H9 (cell line): ENCODE measurements at regions not wholly inside any gene's neighbourhood (a gene's known extent, or its start where the extent isn't known, plus 50 kb on each side); places are given as distances from the start of the nearest gene placed in this dataset.

ENCODE experiments used
- DNase-seq: peaks from one replicate; pipeline ENCODE4 v3.0.0-alpha.2; 2017
- H2AFZ ChIP-seq: one replicate; pipeline ENCODE4 v1.6.1; 2013; ENCODE audit warnings: mild to moderate bottlenecking, low read length, control low read depth, moderate library complexity
- H2AK5ac ChIP-seq: 2 replicates; pipeline ENCODE4 v1.6.1; 2013; ENCODE audit warnings: low read length, control low read depth, mixed read lengths; ENCODE audit not compliant: insufficient read length
- H2BK120ac ChIP-seq: one replicate; pipeline ENCODE4 v1.6.1; 2013; ENCODE audit warnings: low read depth, mild to moderate bottlenecking, low read length, control low read depth, inconsistent platforms; ENCODE audit not compliant: poor library complexity, severe bottlenecking
- H2BK12ac ChIP-seq: 2 replicates; pipeline ENCODE4 v1.6.1; 2013; ENCODE audit warnings: low read length, control low read depth, mixed read lengths, low read depth; ENCODE audit not compliant: insufficient read length
- H2BK15ac ChIP-seq: 2 replicates; pipeline ENCODE4 v1.6.1; 2013; ENCODE audit warnings: low read depth, low read length, control low read depth
- H2BK20ac ChIP-seq: one replicate; pipeline ENCODE4 v1.6.1; 2013; ENCODE audit warnings: low read depth, mild to moderate bottlenecking, low read length, control low read depth, inconsistent platforms; ENCODE audit not compliant: poor library complexity, severe bottlenecking
- H2BK5ac ChIP-seq: 2 replicates; pipeline ENCODE4 v1.6.1; 2013; ENCODE audit warnings: low read length, control low read depth, mixed read lengths; ENCODE audit not compliant: insufficient read length
- H3K14ac ChIP-seq: 2 replicates; pipeline ENCODE4 v1.6.1; 2013; ENCODE audit warnings: low read length, control low read depth; ENCODE audit not compliant: insufficient read depth
- H3K18ac ChIP-seq: 2 replicates; pipeline ENCODE4 v1.6.1; 2013; ENCODE audit warnings: low read depth, mild to moderate bottlenecking, mixed read lengths, low read length, control low read depth; ENCODE audit not compliant: insufficient read length
- H3K23ac ChIP-seq: 2 replicates; pipeline ENCODE4 v1.6.1; 2013; ENCODE audit warnings: low read length, control low read depth, mixed read lengths, low read depth; ENCODE audit not compliant: insufficient read length
- H3K23me2 ChIP-seq: 2 replicates; pipeline ENCODE4 v1.6.1; 2013; ENCODE audit warnings: low read depth, mild to moderate bottlenecking, mixed read lengths, low read length, control low read depth; ENCODE audit not compliant: insufficient read length, poor library complexity, severe bottlenecking
- H3K27ac ChIP-seq: 2 replicates; pipeline ENCODE4 v1.5.1; 2013; ENCODE audit warnings: low read length, control low read depth, mixed read lengths, low read depth; ENCODE audit not compliant: insufficient read length
- H3K27me3 ChIP-seq: 2 replicates; pipeline ENCODE4 v1.6.1; 2013; ENCODE audit warnings: low read length, control low read depth, inconsistent platforms; ENCODE audit not compliant: insufficient read depth
- H3K4ac ChIP-seq: 2 replicates; pipeline ENCODE4 v1.6.1; 2013; ENCODE audit warnings: low read depth, mild to moderate bottlenecking, control low read depth, inconsistent platforms, low read length, moderate library complexity
- H3K4me1 ChIP-seq: 2 replicates; pipeline ENCODE4 v1.6.1; 2013; ENCODE audit warnings: low read length, control low read depth, inconsistent platforms; ENCODE audit not compliant: insufficient read depth
- H3K4me2 ChIP-seq: 2 replicates; pipeline ENCODE4 v1.6.1; 2013; ENCODE audit warnings: low read length, control low read depth, mixed read lengths; ENCODE audit not compliant: insufficient read length, insufficient read depth
- H3K56ac ChIP-seq: 2 replicates; pipeline ENCODE4 v1.6.1; 2013; ENCODE audit warnings: low read depth, mild to moderate bottlenecking, mixed read lengths, low read length, control low read depth; ENCODE audit not compliant: insufficient read length
- H3K79me1 ChIP-seq: 2 replicates; pipeline ENCODE4 v1.6.1; 2013; ENCODE audit warnings: low read depth, mild to moderate bottlenecking, moderate library complexity, low read length, control low read depth, inconsistent platforms; ENCODE audit not compliant: insufficient read depth, poor library complexity, severe bottlenecking
- H3K79me2 ChIP-seq: 2 replicates; pipeline ENCODE4 v1.6.1; 2013; ENCODE audit warnings: low read length, control low read depth, inconsistent platforms; ENCODE audit not compliant: insufficient read depth
- H3K9ac ChIP-seq: 2 replicates; pipeline ENCODE4 v1.6.1; 2013; ENCODE audit warnings: low read length, control low read depth, mixed read lengths; ENCODE audit not compliant: insufficient read length; ENCODE audit errors: extremely low read depth
- H3K9me3 ChIP-seq: one replicate; pipeline ENCODE4 v1.6.1; 2013; ENCODE audit warnings: low read depth, low read length, inconsistent platforms; ENCODE audit not compliant: control insufficient read depth
- H3T11ph ChIP-seq: one replicate; pipeline ENCODE4 v1.6.1; 2013; ENCODE audit warnings: mild to moderate bottlenecking, low read length, control low read depth, inconsistent platforms
- H4K20me1 ChIP-seq: one replicate; pipeline ENCODE4 v1.6.1; 2013; ENCODE audit not compliant: control insufficient read depth, insufficient read length, insufficient read depth
- H4K5ac ChIP-seq: 2 replicates; pipeline ENCODE4 v1.6.1; 2013; ENCODE audit warnings: low read depth, mild to moderate bottlenecking, mixed read lengths, low read length, control low read depth; ENCODE audit not compliant: insufficient read length
- H4K8ac ChIP-seq: replicated peaks from 2 replicates; pipeline ENCODE4 v1.6.1; 2013; ENCODE audit warnings: low read length, control low read depth, mixed read lengths, low read depth; ENCODE audit not compliant: insufficient read length
- H4K91ac ChIP-seq: 2 replicates; pipeline ENCODE4 v1.6.1; 2013; ENCODE audit warnings: low read depth, mild to moderate bottlenecking, moderate library complexity, mixed read lengths, low read length, control low read depth; ENCODE audit not compliant: insufficient read length
- H3K27ac Mint-ChIP-seq, 3 experiments: 2 replicates in 2 of 3; 3 replicates in 1 of 3; pipeline ENCODE4 v1.8.0; 2020 to 2021; ENCODE audit warnings: mixed read lengths in 3 of 3, mild to moderate bottlenecking in 1 of 3, moderate library complexity in 1 of 3
- H3K27me3 Mint-ChIP-seq: 2 replicates; pipeline ENCODE4 v1.8.0; 2021; ENCODE audit warnings: low read depth, mild to moderate bottlenecking, moderate library complexity, mixed read lengths
- H3K36me3 Mint-ChIP-seq, 3 experiments: 2 replicates in 2 of 3; 3 replicates in 1 of 3; pipeline ENCODE4 v1.8.0; 2020 to 2021; ENCODE audit warnings: low read depth in 3 of 3, mixed read lengths in 3 of 3; ENCODE audit not compliant: insufficient read depth in 1 of 3
- H3K4me1 Mint-ChIP-seq, 2 experiments: 2 replicates each; pipeline ENCODE4 v1.8.0; 2020; ENCODE audit warnings: mixed read lengths in 2 of 2
- H3K4me3 Mint-ChIP-seq, 2 experiments: 2 replicates in 1 of 2; 3 replicates in 1 of 2; pipeline ENCODE4 v1.8.0; 2020 to 2021; ENCODE audit warnings: mild to moderate bottlenecking in 2 of 2, mixed read lengths in 2 of 2, moderate library complexity in 1 of 2
- H3K9me3 Mint-ChIP-seq, 2 experiments: 2 replicates in 1 of 2; 3 replicates in 1 of 2; pipeline ENCODE4 v1.8.0; 2020; ENCODE audit warnings: mild to moderate bottlenecking in 2 of 2, mixed read lengths in 2 of 2, moderate library complexity in 1 of 2
- CTCF ChIP-seq: fragments of 200-600 bp; sonication (generic); conservative IDR thresholded peaks from 3 replicates; pipeline ENCODE4 v1.8.0; 2021; ENCODE audit warnings: antibody characterized with exemption, mild to moderate bottlenecking
- WGBS: extraction: QIAGEN DNeasy Blood & Tissue Kit; methylation state at CpG from one replicate; pipeline ENCODE4 v1.1.7; 2013; ENCODE audit warnings: missing lambda C conversion rate, low lambda C conversion rate, mixed read lengths; ENCODE audit not compliant: insufficient read length; ENCODE audit errors: extremely low coverage; 5-methylcytosine and 5-hydroxymethylcytosine counted together

GRCh38 chrX:95057341-95057740 is 1383.3 kb downstream of the FAM133A start:
- no peak overlapping the region for H3K27ac Mint-ChIP-seq
- no peak overlapping the region for H3K4me2 ChIP-seq

More at GRCh38 chrX:95057341-95057740, 1383.3 kb downstream of the FAM133A start:
- no peaks in the 10 kb centered on the region for H3K36me3 Mint-ChIP-seq
- H4K20me1 ChIP-seq: no peaks in the 10 kb centered on the region
- no peak overlapping the region for H2BK12ac ChIP-seq
- H2BK5ac ChIP-seq: no peak overlapping the region
- H3K18ac ChIP-seq: no peak overlapping the region
- H3K27me3 Mint-ChIP-seq: no peaks in the 10 kb centered on the region
- no peak overlapping the region for H3K4ac ChIP-seq
- no peak overlapping the region for H4K91ac ChIP-seq
- no peak overlapping the region for H4K8ac ChIP-seq
- H3K9ac ChIP-seq: no peak overlapping the region
- H3K23ac ChIP-seq: no peak overlapping the region
- DNase-seq: no peak
- no peak overlapping the region for H2BK20ac ChIP-seq
- H3K9me3 Mint-ChIP-seq: no peaks in the 10 kb centered on the region
- H3K9me3 ChIP-seq: no peaks in the 10 kb centered on the region
- no peaks in the 10 kb centered on the region for H3K23me2 ChIP-seq
- H3K4me1 Mint-ChIP-seq: peaks cover 25 to 37% of the 10 kb centered on the region in 2 experiments
- no peak for TF ChIP-seq CTCF
- H3K79me1 ChIP-seq: no peaks in the 10 kb centered on the region
- no peak overlapping the region for H3K4me3 Mint-ChIP-seq
- H3T11ph ChIP-seq: no peak overlapping the region
- no CpG with 5 or more reads among the region's 2 CpGs for WGBS
- no peak overlapping the region for H3K56ac ChIP-seq
- H2AK5ac ChIP-seq: no peak overlapping the region
- no peak overlapping the region for H3K27ac ChIP-seq
- no peak overlapping the region for H2BK15ac ChIP-seq
- H3K4me1 ChIP-seq: peaks cover 4% of the 10 kb centered on the region; the same call in 1 of the 2 replicates
- H3K27me3 ChIP-seq: no peaks in the 10 kb centered on the region
- H4K5ac ChIP-seq: no peak overlapping the region
- H3K79me2 ChIP-seq: no peaks in the 10 kb centered on the region
- H2AFZ ChIP-seq: no peak overlapping the region
- H3K14ac ChIP-seq: no peak overlapping the region
- H2BK120ac ChIP-seq: no peak overlapping the region
